IPS-20b (cell line): ENCODE measurements at regions not wholly inside any gene's neighbourhood (a gene's known extent, or its start where the extent isn't known, plus 50 kb on each side); places are given as distances from the start of the nearest gene placed in this dataset.

Source experiments
- H3K27ac ChIP-seq: one replicate; pipeline ENCODE4 v1.5.1; 2013; ENCODE audit warnings: low read length
- H3K27me3 ChIP-seq: 2 replicates; pipeline ENCODE4 v1.6.1; 2013; ENCODE audit warnings: mild to moderate bottlenecking, low read length, inconsistent platforms; ENCODE audit not compliant: insufficient read depth
- H3K36me3 ChIP-seq: 2 replicates; pipeline ENCODE4 v1.6.1; 2013; ENCODE audit warnings: low read depth, mild to moderate bottlenecking, inconsistent platforms, low read length, moderate library complexity; ENCODE audit not compliant: insufficient read depth
- H3K4me1 ChIP-seq: 2 replicates; pipeline ENCODE4 v1.6.1; 2013; ENCODE audit warnings: mild to moderate bottlenecking, control low read depth, inconsistent platforms, low read length, moderate library complexity; ENCODE audit not compliant: insufficient read depth
- H3K4me3 ChIP-seq: 2 replicates; pipeline ENCODE4 v1.5.1; 2013; ENCODE audit warnings: mild to moderate bottlenecking, low read length, inconsistent platforms
- H3K9ac ChIP-seq: 2 replicates; pipeline ENCODE4 v1.6.1; 2013; ENCODE audit warnings: low read depth, mild to moderate bottlenecking, inconsistent platforms, low read length, moderate library complexity
- H3K9me3 ChIP-seq: 2 replicates; pipeline ENCODE4 v1.6.1; 2013; ENCODE audit warnings: mild to moderate bottlenecking, low read depth, low read length, inconsistent platforms; ENCODE audit not compliant: insufficient read depth

GRCh38 chr5:56513141-56513540, 280.0 kb upstream of the ANKRD55 start:
- Histone ChIP-seq H3K4me1 (peaks cover 11% of the 10 kb centered on the region; the same call in 1 of the 2 replicates), H3K9me3 (no peaks in the 10 kb centered on the region), H3K27ac (no peak overlapping the region), H3K36me3 (no peaks in the 10 kb centered on the region), H3K27me3 (no peaks in the 10 kb centered on the region), H3K9ac (no peak overlapping the region), H3K4me3 (no peak overlapping the region)

GRCh38 chr5:56512313-56512996, 279.3 kb upstream of the ANKRD55 start:
- Histone ChIP-seq H3K9me3 (no peaks in the 10 kb centered on the region), H3K36me3 (no peaks in the 10 kb centered on the region), H3K9ac (no peak overlapping the region), H3K27ac (no peak overlapping the region), H3K4me3 (no peak overlapping the region), H3K27me3 (no peaks in the 10 kb centered on the region), H3K4me1 (peaks cover 11% of the 10 kb centered on the region; the same call in 1 of the 2 replicates)

DNA sequence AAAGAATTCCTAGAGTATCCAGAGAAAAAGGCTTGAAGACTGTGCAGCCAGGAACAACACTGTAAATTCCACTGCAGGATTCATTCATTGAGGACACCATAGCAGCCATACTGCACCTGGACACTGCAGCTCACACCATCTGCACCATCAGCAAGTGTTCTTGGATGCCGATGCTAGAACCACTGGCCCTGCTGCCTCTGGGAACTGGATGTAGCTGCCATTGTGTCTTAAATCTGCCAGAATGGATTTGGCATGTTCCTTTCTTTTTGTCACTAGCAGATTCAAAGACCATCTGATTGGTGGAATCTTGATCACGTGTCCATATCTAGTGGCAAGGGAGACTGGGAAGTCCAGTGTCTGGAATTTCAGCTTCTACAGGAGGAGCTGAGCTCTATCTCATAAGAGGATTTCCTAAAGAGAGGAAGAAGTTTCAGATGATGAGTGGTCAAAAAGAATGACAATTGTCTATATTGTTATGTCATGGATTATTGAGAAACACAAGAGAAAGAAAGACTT, 278.3 kb upstream of the ANKRD55 start:
- H3K9ac ChIP-seq: no peak overlapping the region
- peaks cover 11% of the 10 kb centered on the region; the same call in 1 of the 2 replicates for H3K4me1 ChIP-seq
- H3K36me3 ChIP-seq: no peaks in the 10 kb centered on the region

DNA sequence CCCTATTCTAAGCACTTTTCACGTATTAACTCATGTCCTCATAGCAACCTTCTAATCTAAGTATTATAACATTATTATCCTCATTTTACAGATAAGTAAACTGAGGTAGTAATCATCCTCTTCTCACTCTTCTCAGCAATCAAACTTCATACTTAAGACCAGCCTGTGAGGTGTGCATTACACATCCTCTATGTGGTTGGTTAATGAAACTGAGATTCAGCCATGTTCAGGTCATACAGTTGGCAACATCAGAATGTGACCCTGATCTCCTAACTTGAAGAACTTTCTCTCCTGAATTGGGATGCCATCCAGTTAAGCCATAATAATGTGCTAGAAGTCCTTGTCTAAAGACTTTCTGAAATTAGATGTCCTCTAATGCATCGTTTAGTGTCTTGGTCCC, 275.1 kb upstream of the ANKRD55 start:
- H3K9me3 ChIP-seq: no peaks in the 10 kb centered on the region
- no peak overlapping the region for H3K27ac ChIP-seq
- H3K36me3 ChIP-seq: no peaks in the 10 kb centered on the region
- no peaks in the 10 kb centered on the region for H3K27me3 ChIP-seq
- peaks cover 11% of the 10 kb centered on the region; the same call in 1 of the 2 replicates for H3K4me1 ChIP-seq
- no peak overlapping the region for H3K4me3 ChIP-seq
- no peak overlapping the region for H3K9ac ChIP-seq

More for the DNA sequence above, 278.3 kb upstream of the ANKRD55 start:
- no peak overlapping the region for H3K27ac ChIP-seq
- no peaks in the 10 kb centered on the region for H3K27me3 ChIP-seq
- no peak overlapping the region for H3K4me3 ChIP-seq
- no peaks in the 10 kb centered on the region for H3K9me3 ChIP-seq

DNA sequence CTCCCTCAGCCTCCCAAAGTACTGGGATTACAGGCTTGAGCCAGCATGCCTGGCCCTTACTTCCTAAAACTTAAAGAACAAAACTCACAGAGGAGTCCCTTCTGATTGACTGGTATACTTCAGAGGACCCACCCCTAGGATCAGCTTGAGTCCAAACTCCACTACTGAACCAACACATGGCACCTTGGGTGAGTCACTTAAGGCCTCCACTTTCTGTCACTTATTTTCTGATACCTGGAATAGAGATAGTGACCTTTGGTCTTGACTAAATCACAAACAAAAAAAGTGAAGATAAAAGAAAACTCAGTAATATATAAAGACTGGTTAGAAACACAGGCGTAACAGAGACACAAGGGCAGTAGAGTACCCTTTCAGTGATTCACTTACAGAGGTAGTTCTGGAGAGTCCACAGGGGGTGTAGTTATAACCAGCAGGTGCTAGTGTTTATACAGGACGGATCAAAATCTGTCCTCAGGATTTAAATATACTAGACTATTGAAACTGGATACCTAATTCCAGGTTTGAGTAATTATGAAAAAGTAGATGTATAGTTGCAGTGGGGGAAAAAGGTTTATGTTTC, 274.3 kb upstream of the ANKRD55 start:
- Histone ChIP-seq H3K4me1 (peaks cover 11% of the 10 kb centered on the region; the same call in 1 of the 2 replicates), H3K4me3 (no peak overlapping the region), H3K9ac (no peak overlapping the region), H3K9me3 (no peaks in the 10 kb centered on the region), H3K36me3 (no peaks in the 10 kb centered on the region), H3K27ac (no peak overlapping the region), H3K27me3 (no peaks in the 10 kb centered on the region)

- H3K27me3 ChIP-seq: no peaks in the 10 kb centered on the region
- no peaks in the 10 kb centered on the region for H3K36me3 ChIP-seq
- H3K4me1 ChIP-seq: peaks cover 11% of the 10 kb centered on the region; the same call in 1 of the 2 replicates
- no peaks in the 10 kb centered on the region for H3K9me3 ChIP-seq
- H3K4me3 ChIP-seq: no peak overlapping the region
- H3K27ac ChIP-seq: no peak overlapping the region
- no peak overlapping the region for H3K9ac ChIP-seq
Observed at GRCh38 chr5:56506211-56506965, 273.3 kb upstream of the ANKRD55 start.

- H3K9ac ChIP-seq: no peak overlapping the region
- no peak overlapping the region for H3K4me3 ChIP-seq
- no peak overlapping the region for H3K27ac ChIP-seq
Observed at GRCh38 chr5:56503929-56504328, 270.8 kb upstream of the ANKRD55 start.

DNA sequence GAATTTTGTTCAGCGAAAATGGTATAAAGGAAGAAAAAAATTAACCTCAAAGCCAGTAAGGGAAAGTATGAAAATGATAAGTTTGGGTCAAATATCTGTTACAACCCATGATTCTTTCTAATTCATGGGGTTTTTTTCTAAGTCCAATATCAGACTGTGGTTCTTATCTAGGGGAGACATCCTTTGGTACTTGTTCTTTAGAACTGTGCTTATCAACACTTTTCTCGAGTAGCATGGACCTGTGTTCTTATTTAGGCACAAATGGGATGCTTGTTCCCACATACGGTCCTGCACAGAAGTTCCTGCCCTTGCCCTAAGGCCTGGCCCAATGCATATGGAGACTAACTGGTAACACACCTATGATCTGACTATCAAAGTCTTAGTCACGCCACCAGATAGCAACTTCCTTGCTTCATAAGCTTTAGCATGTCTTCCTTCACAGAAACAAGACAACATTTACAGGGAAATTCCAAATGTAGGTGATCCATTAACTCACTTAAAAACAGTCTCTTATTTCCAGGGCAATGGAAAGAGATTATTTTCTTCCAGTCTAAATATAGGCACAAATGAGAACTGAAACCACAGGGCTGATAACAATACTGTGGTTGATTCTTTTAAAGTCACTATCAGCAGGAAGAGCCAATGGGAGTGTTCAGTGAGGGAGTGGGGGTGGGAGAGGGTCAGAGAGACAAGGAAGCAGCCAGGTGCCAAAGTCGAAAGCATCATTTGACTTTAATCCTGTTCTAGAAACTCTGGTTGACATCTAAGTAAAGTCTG, 268.8 kb upstream of the ANKRD55 start:
- Histone ChIP-seq H3K9me3 (no peaks in the 10 kb centered on the region), H3K27ac (no peak overlapping the region), H3K9ac (no peak overlapping the region), H3K36me3 (no peaks in the 10 kb centered on the region), H3K4me3 (no peak overlapping the region), H3K27me3 (no peaks in the 10 kb centered on the region), H3K4me1 (no peaks in the 10 kb centered on the region)

More at GRCh38 chr5:56503929-56504328, 270.8 kb upstream of the ANKRD55 start:
- Histone ChIP-seq H3K4me1 (peaks cover 2% of the 10 kb centered on the region; the same call in 1 of the 2 replicates), H3K9me3 (no peaks in the 10 kb centered on the region), H3K36me3 (no peaks in the 10 kb centered on the region), H3K27me3 (no peaks in the 10 kb centered on the region)

GRCh38 chr5:56499901-56500300, 266.8 kb upstream of the ANKRD55 start:
- H3K36me3 ChIP-seq: no peaks in the 10 kb centered on the region
- H3K4me3 ChIP-seq: no peak overlapping the region
- H3K9me3 ChIP-seq: no peaks in the 10 kb centered on the region
- no peaks in the 10 kb centered on the region for H3K4me1 ChIP-seq
- no peak overlapping the region for H3K9ac ChIP-seq
- no peaks in the 10 kb centered on the region for H3K27me3 ChIP-seq
- no peak overlapping the region for H3K27ac ChIP-seq

GRCh38 chr5:56499491-56499890, 266.4 kb upstream of the ANKRD55 start:
- Histone ChIP-seq H3K4me1 (peaks cover 3% of the 10 kb centered on the region; the same call in 1 of the 2 replicates), H3K9ac (no peak overlapping the region), H3K4me3 (no peak overlapping the region), H3K9me3 (no peaks in the 10 kb centered on the region), H3K27me3 (no peaks in the 10 kb centered on the region), H3K36me3 (no peaks in the 10 kb centered on the region), H3K27ac (no peak overlapping the region)

DNA sequence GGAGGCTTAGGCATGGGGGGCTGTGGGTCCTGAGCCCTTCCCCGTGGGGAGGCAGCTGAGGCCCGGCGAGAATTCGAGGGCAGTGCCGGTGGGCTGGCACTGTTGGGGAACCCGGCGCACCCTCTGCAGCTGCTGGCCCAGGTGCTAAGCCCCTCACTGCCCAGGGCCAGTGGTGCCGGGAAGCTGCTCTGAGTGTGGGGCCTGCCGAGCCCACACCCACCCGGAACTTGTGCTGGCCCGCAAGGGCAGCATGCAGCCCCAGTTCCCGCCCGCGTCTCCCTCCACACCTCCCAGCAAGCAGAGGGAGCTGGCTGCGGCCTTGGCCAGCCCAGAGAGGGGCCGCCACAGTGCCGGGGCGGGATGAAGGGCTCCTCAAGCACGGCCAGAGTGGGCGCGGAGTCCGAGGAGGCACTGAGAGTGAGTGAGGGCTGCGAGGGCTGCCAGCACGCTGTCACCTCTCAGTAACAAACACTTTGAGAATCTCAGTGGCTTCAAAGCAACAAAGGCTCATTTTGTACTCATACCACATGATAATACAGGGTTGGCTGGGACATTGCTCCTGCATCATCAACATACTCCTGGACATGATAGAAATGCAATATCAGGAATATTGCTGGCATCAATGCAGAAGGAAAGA, 265.7 kb upstream of the ANKRD55 start:
- Histone ChIP-seq H3K9ac (no peak overlapping the region), H3K4me1 (peaks cover 6% of the 10 kb centered on the region; the same call in 1 of the 2 replicates), H3K9me3 (no peaks in the 10 kb centered on the region), H3K27ac (no peak overlapping the region), H3K27me3 (no peaks in the 10 kb centered on the region), H3K4me3 (no peak overlapping the region), H3K36me3 (no peaks in the 10 kb centered on the region)
